Keratinocyte (primary cell): ENCODE measurements at regions not wholly inside any gene's neighbourhood (a gene's known extent, or its start where the extent isn't known, plus 50 kb on each side); places are given as distances from the start of the nearest gene placed in this dataset.

ENCODE experiments used
- DNase-seq: peaks from one replicate; pipeline ENCODE4 v3.0.0-alpha.2; 2011; ENCODE audit warnings: low read depth, missing footprints, low spot score
- FAIRE-seq: peaks from 2 replicates; lab custom pipeline; 2011; peaks lifted over from hg19 to GRCh38; lab: Jason Lieb, UNC
- H2AFZ ChIP-seq: 2 replicates; pipeline ENCODE4 v1.6.0; 2012; ENCODE audit warnings: low read length, control low read depth, inconsistent platforms; ENCODE audit not compliant: control insufficient read depth
- H3K27ac ChIP-seq: 2 replicates; pipeline ENCODE4 v1.5.1; 2011; ENCODE audit warnings: low read length; ENCODE audit not compliant: control insufficient read depth, insufficient read depth
- H3K27me3 ChIP-seq: 3 replicates; pipeline ENCODE4 v1.6.0; 2011; ENCODE audit warnings: low read length; ENCODE audit not compliant: control insufficient read depth, insufficient read depth; ENCODE audit errors: extremely low read depth
- H3K36me3 ChIP-seq, 2 experiments: 2 replicates in 1 of 2; 3 replicates in 1 of 2; pipeline ENCODE4 v1.5.1; 2011; ENCODE audit warnings: low read length in 2 of 2, mild to moderate bottlenecking in 1 of 2; ENCODE audit not compliant: control insufficient read depth in 2 of 2, insufficient read depth in 2 of 2; ENCODE audit errors: extremely low read depth in 1 of 2
- H3K4me1 ChIP-seq: 3 replicates; pipeline ENCODE4 v1.5.1; 2011; ENCODE audit warnings: low read length; ENCODE audit not compliant: control insufficient read depth, insufficient read depth; ENCODE audit errors: extremely low read depth
- H3K4me2 ChIP-seq: 3 replicates; pipeline ENCODE4 v1.6.0; 2011; ENCODE audit warnings: low read depth, low read length; ENCODE audit not compliant: control insufficient read depth, insufficient read depth; ENCODE audit errors: extremely low read depth
- H3K4me3 ChIP-seq, 3 experiments: fragments of 200-600 bp in 1 of 3; sonication (generic) in 1 of 3; 2 replicates in 2 of 3; 3 replicates in 1 of 3; pipeline ENCODE4 v1.5.1; 2011 to 2016; ENCODE audit warnings: low read length in 3 of 3, mild to moderate bottlenecking in 3 of 3, control low read depth in 2 of 3, inconsistent platforms in 1 of 3, low read depth in 1 of 3, mixed read lengths in 1 of 3, mixed run types in 1 of 3, moderate library complexity in 1 of 3; ENCODE audit not compliant: control insufficient read depth in 2 of 3, insufficient read depth in 2 of 3; ENCODE audit errors: extremely low read depth in 1 of 3
- H3K79me2 ChIP-seq: 2 replicates; pipeline ENCODE4 v1.6.0; 2012; ENCODE audit warnings: low read length; ENCODE audit not compliant: control insufficient read depth, insufficient read depth
- H3K9ac ChIP-seq: 3 replicates; pipeline ENCODE4 v1.6.0; 2011; ENCODE audit warnings: low read length; ENCODE audit not compliant: control insufficient read depth, insufficient read depth; ENCODE audit errors: extremely low read depth
- H3K9me1 ChIP-seq: 3 replicates; pipeline ENCODE4 v1.6.0; 2011; ENCODE audit warnings: low read length; ENCODE audit not compliant: control insufficient read depth, insufficient read depth; ENCODE audit errors: extremely low read depth
- H3K9me3 ChIP-seq: 2 replicates; pipeline ENCODE4 v1.5.1; 2012; ENCODE audit warnings: low read depth, low read length; ENCODE audit not compliant: control insufficient read depth
- H4K20me1 ChIP-seq: 3 replicates; pipeline ENCODE4 v1.6.0; 2011; ENCODE audit warnings: low read length; ENCODE audit not compliant: control insufficient read depth, insufficient read depth; ENCODE audit errors: extremely low read depth
- EZH2 ChIP-seq: IDR thresholded peaks from one replicate; pipeline ENCODE4 v1.6.1; 2012; ENCODE audit warnings: inconsistent platforms, mild to moderate bottlenecking, low read length, moderate library complexity
- dilution Hi-C: fragments of 300-500 bp; cut with MboI; formaldehyde crosslinking; loops from one replicate; pipeline ENCODE4 v1.7.0; 2020; ENCODE audit warnings: low sequenced_read_pairs; ENCODE audit not compliant: extremely low pct_ligation_motif_present
- TF ChIP-seq, protein P1 (sequence below), 3 experiments: IDR thresholded peaks in 1 of 3; conservative IDR thresholded peaks in 1 of 3; optimal IDR thresholded peaks in 1 of 3; 2 replicates in 2 of 3; 3 replicates in 1 of 3; pipeline versions ENCODE3 to v1.5.1; 2011; ENCODE audit warnings: low read length in 3 of 3, mild to moderate bottlenecking in 3 of 3, moderate library complexity in 2 of 3, control low read depth in 1 of 3, inconsistent platforms in 1 of 3; ENCODE audit not compliant: insufficient read depth in 2 of 3; ENCODE audit errors: extremely low read depth in 1 of 3

DNA sequence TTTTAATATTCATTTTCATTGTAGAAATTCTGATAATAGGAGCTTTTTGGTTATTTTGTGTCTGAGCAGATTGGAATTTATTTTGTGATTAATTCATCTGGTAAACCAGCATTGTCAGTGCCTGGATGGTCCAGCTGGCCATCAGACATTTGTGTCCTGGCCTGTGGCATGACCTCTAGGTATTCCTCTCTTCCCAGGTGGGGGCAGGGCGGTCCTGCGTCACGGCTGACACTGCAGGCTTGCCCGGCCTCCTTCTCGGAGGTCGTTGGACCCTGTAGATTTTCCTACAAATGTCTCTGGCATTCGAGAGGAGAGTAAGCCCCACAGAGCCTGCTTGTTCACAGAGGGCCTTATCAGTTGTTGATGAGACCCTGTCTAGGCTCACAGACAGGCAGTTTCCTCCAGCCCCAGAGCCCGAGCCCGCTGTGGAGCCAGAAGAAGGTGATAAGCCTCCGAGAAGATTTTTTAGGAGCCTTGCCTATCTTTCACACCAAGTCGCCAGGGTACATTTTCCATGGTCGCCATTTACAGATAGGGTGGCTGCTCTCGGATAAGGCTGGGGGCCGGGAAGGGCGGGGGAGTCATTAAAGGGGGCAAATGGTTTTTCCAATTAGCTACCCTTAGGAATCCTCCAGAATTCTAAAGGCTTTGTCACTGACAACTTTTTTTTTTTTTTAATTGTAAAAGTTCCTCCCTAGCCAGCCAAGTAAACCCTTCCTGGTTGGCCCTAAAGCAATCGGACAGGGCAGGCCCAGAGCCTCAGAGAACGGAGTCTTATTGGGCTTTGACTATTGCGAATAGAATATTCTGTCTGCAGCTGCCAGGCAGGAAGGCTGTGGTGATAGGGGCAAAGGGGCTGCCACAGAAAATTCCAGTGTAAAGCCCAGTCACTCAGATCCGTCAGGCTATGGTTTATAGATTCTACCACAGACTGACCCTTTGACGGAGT is 78.1 kb upstream of the TBX20 start:
- Histone ChIP-seq H2AFZ (no peak overlapping the region), H4K20me1 (no peaks in the 10 kb centered on the region), H3K4me3 (no peak overlapping the region), H3K36me3 (no peaks in the 10 kb centered on the region), H3K27me3 (no peaks in the 10 kb centered on the region), H3K9me3 (no peaks in the 10 kb centered on the region), H3K79me2 (no peaks in the 10 kb centered on the region), H3K4me1 (no peaks in the 10 kb centered on the region), H3K9ac (no peak overlapping the region), H3K9me1 (no peaks in the 10 kb centered on the region), H3K27ac (no peak overlapping the region), H3K4me2 (no peak overlapping the region)
- no peak for DNase-seq
- no peak for FAIRE-seq
- dilution Hi-C loops: no loop called here
- TF ChIP-seq EZH2: no peak
- TF ChIP-seq, protein P1, sequence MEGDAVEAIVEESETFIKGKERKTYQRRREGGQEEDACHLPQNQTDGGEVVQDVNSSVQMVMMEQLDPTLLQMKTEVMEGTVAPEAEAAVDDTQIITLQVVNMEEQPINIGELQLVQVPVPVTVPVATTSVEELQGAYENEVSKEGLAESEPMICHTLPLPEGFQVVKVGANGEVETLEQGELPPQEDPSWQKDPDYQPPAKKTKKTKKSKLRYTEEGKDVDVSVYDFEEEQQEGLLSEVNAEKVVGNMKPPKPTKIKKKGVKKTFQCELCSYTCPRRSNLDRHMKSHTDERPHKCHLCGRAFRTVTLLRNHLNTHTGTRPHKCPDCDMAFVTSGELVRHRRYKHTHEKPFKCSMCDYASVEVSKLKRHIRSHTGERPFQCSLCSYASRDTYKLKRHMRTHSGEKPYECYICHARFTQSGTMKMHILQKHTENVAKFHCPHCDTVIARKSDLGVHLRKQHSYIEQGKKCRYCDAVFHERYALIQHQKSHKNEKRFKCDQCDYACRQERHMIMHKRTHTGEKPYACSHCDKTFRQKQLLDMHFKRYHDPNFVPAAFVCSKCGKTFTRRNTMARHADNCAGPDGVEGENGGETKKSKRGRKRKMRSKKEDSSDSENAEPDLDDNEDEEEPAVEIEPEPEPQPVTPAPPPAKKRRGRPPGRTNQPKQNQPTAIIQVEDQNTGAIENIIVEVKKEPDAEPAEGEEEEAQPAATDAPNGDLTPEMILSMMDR (optimal IDR thresholded peaks at IDR 0.05 in 1 of 3, IDR thresholded peaks at IDR 0.05 in 1 of 3, conservative IDR thresholded peaks at IDR 0.05 in 1 of 3; ENCODE audit: extremely low read depth in 1 of 3, insufficient read depth in 2 of 3, low read length in 3 of 3): no peak

DNA sequence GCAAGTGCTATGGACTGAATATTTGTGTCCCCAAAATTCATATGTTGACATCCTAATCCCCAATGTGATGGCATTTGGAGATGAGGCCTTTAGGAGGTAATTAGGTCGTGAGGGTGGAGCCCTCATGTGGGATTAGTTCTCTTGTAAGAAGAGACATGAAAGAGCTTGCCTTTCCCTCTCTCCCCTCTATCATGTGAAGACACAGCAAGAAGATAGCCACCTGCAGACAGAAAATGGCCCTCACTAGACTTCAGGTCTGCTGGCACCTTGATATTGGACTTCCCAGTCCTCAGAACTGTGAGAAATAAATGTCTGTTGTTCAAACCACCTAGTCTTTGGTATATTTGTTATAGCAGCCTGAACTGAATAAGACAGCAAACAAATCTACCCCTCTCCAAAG is 75.1 kb upstream of the TBX20 start:
- no peaks in the 10 kb centered on the region for H4K20me1 ChIP-seq
- no peaks in the 10 kb centered on the region for H3K36me3 ChIP-seq
- H2AFZ ChIP-seq: no peak overlapping the region
- H3K79me2 ChIP-seq: no peaks in the 10 kb centered on the region
- H3K9me1 ChIP-seq: no peaks in the 10 kb centered on the region
- no peaks in the 10 kb centered on the region for H3K27me3 ChIP-seq
- FAIRE-seq: no peak
- no peaks in the 10 kb centered on the region for H3K9me3 ChIP-seq
- H3K9ac ChIP-seq: no peak overlapping the region
- H3K4me2 ChIP-seq: no peak overlapping the region
- no peak overlapping the region for H3K27ac ChIP-seq
- H3K4me1 ChIP-seq: no peaks in the 10 kb centered on the region
- no peak for DNase-seq
- no peak for TF ChIP-seq EZH2
- TF ChIP-seq, protein P1 (optimal IDR thresholded peaks at IDR 0.05 in 1 of 3, IDR thresholded peaks at IDR 0.05 in 1 of 3, conservative IDR thresholded peaks at IDR 0.05 in 1 of 3; ENCODE audit: extremely low read depth in 1 of 3, insufficient read depth in 2 of 3, low read length in 3 of 3): no peak
- no peak overlapping the region for H3K4me3 ChIP-seq
- dilution Hi-C loops: no loop called here
